ENCODE measurements at regions not wholly inside any gene's neighbourhood (a gene's known extent, or its start where the extent isn't known, plus 50 kb on each side); places are given as distances from the start of the nearest gene placed in this dataset.

- DNase-seq = no peak
Observed at GRCh38 chr7:157482517-157483087, 145.8 kb downstream of the DNAJB6 start.

GRCh38 chr7:157483515-157483914, 146.7 kb downstream of the DNAJB6 start:
- no peak for DNase-seq

GRCh38 chr7:157483971-157484410, 147.2 kb downstream of the DNAJB6 start:
- no peak for DNase-seq

GRCh38 chr7:157484411-157485081, 147.7 kb downstream of the DNAJB6 start:
- DNase-seq = no peak

- DNase-seq = no peak
Observed at GRCh38 chr7:157485361-157485831, 148.6 kb downstream of the DNAJB6 start.

GRCh38 chr7:157486007-157486755, 149.4 kb downstream of the DNAJB6 start:
- no peak for DNase-seq

GRCh38 chr7:157487046-157487770, 150.4 kb downstream of the DNAJB6 start:
- no peak for DNase-seq

GRCh38 chr7:157488281-157488680, 151.5 kb downstream of the DNAJB6 start:
- DNase-seq = no peak

GRCh38 chr7:157488966-157489365, 152.2 kb downstream of the DNAJB6 start:
- no peak for DNase-seq

Data from activated CD4-positive, alpha-beta T cell treated with anti-CD3 and anti-CD28 coated beads, Interleukin-2, amount 50 U/mL, for 1 hour (primary cell).